HG03565 (cell line): ENCODE measurements at regions not wholly inside any gene's neighbourhood (a gene's known extent, or its start where the extent isn't known, plus 50 kb on each side); places are given as distances from the start of the nearest gene placed in this dataset.
"Not testable (repeated sequence)": the region's sequence is repeated elsewhere in the genome, so short reads cannot be mapped to it uniquely, and the experiment has no call there.

Experiments
- ATAC-seq: cut with Tn5 transposase; IDR thresholded peaks from one replicate; pipeline ENCODE4 v1.9.1; 2021; ENCODE audit warnings: mild to moderate bottlenecking, moderate library complexity; ENCODE audit not compliant: unreplicated experiment

- ATAC-seq, result no peak
Measured at GRCh38 chr5:71771191-71771590, 52.1 kb downstream of the CARTPT start.

- ATAC-seq, result no peak
Measured at GRCh38 chr5:71778678-71779276, 59.7 kb downstream of the CARTPT start.

GRCh38 chr5:71780597-71780996, 61.5 kb downstream of the CARTPT start:
- no peak for ATAC-seq

GRCh38 chr5:71782393-71782770, 63.3 kb downstream of the CARTPT start:
- ATAC-seq, result peak; percentile 17

- peak; percentile 93 for ATAC-seq
Measured at GRCh38 chr5:71782771-71783770, 64.0 kb downstream of the CARTPT start.

- ATAC-seq, result no peak
Measured at GRCh38 chr5:71783891-71784290, 64.8 kb downstream of the CARTPT start.

- ATAC-seq, result no peak
Measured at GRCh38 chr5:71786337-71787055, 67.4 kb downstream of the CARTPT start.

- ATAC-seq, result no peak
Measured at GRCh38 chr5:71788794-71789193, 69.7 kb downstream of the CARTPT start.

- ATAC-seq, result no peak
Measured at GRCh38 chr5:71789746-71790145, 70.7 kb downstream of the CARTPT start.

GRCh38 chr5:71790433-71790832, 71.4 kb downstream of the CARTPT start:
- ATAC-seq, result no peak

- ATAC-seq, result not testable (repeated sequence)
Measured at GRCh38 chr5:71792041-71792440, 73.0 kb downstream of the CARTPT start.

GRCh38 chr5:71794061-71794695, 75.1 kb downstream of the CARTPT start:
- no peak for ATAC-seq

- ATAC-seq, result no peak
Measured at GRCh38 chr5:71802673-71803072, 83.6 kb downstream of the CARTPT start.

- no peak for ATAC-seq
Measured at GRCh38 chr5:71806711-71807110, 87.6 kb downstream of the CARTPT start.

GRCh38 chr5:71807909-71808308, 88.8 kb downstream of the CARTPT start:
- ATAC-seq, result no peak

GRCh38 chr5:71809446-71809845, 90.4 kb downstream of the CARTPT start:
- no peak for ATAC-seq

GRCh38 chr5:71810023-71810422, 90.9 kb downstream of the CARTPT start:
- no peak for ATAC-seq

GRCh38 chr5:71810471-71811195, 91.6 kb downstream of the CARTPT start:
- no peak for ATAC-seq

- ATAC-seq, result no peak
Measured at GRCh38 chr5:71811779-71812178, 92.7 kb downstream of the CARTPT start.

- ATAC-seq, result no peak
Measured at GRCh38 chr5:71816307-71816706, 97.2 kb downstream of the CARTPT start.
